DMS 273 (cell line): ENCODE measurements at regions not wholly inside any gene's neighbourhood (a gene's known extent, or its start where the extent isn't known, plus 50 kb on each side); places are given as distances from the start of the nearest gene placed in this dataset.
"Not testable (repeated sequence)": the region's sequence is repeated elsewhere in the genome, so short reads cannot be mapped to it uniquely, and the experiment has no call there.

Experiments
- DNase-seq: peaks from one replicate; lab custom pipeline; 2025; ENCODE audit not compliant: unreplicated experiment; lab: John Stamatoyannopoulos, UW

- DNase-seq: no peak
Observed at GRCh38 chr12:78269620-78270019, 438.9 kb downstream of the NAV3 start.

- no peak for DNase-seq
Observed at GRCh38 chr12:78271546-78271945, 440.9 kb downstream of the NAV3 start.

GRCh38 chr12:78275886-78276285, 445.2 kb downstream of the NAV3 start:
- no peak for DNase-seq

GRCh38 chr12:78278706-78279190, 448.1 kb downstream of the NAV3 start:
- DNase-seq: no peak

GRCh38 chr12:78279567-78279966, 448.9 kb downstream of the NAV3 start:
- no peak for DNase-seq

- not testable (repeated sequence) for DNase-seq
Observed at GRCh38 chr12:78281102-78281501, 450.4 kb downstream of the NAV3 start.

- no peak for DNase-seq
Observed at GRCh38 chr12:78284417-78284816, 453.7 kb downstream of the NAV3 start.

GRCh38 chr12:78290606-78291345, 460.1 kb downstream of the NAV3 start:
- DNase-seq: no peak

GRCh38 chr12:78293059-78293686, 462.5 kb downstream of the NAV3 start:
- no peak for DNase-seq

GRCh38 chr12:78301282-78301681, 470.6 kb downstream of the NAV3 start:
- DNase-seq: not testable (repeated sequence)

GRCh38 chr12:78305808-78306207, 475.1 kb downstream of the NAV3 start:
- DNase-seq: no peak

- DNase-seq: no peak
Observed at GRCh38 chr12:78306236-78306635, 475.5 kb downstream of the NAV3 start.

GRCh38 chr12:78308701-78309100, 478.0 kb downstream of the NAV3 start:
- DNase-seq: no peak

- DNase-seq: no peak
Observed at GRCh38 chr12:78315028-78315427, 484.3 kb downstream of the NAV3 start.

- DNase-seq: no peak
Observed at GRCh38 chr12:78316136-78316535, 485.4 kb downstream of the NAV3 start.

GRCh38 chr12:78316631-78317468, 486.2 kb downstream of the NAV3 start:
- no peak for DNase-seq

- no peak for DNase-seq
Observed at GRCh38 chr12:78321696-78322095, 491.0 kb downstream of the NAV3 start.

- DNase-seq: no peak
Observed at GRCh38 chr12:78323226-78323625, 492.5 kb downstream of the NAV3 start.

- no peak for DNase-seq
Observed at GRCh38 chr12:78324234-78324633, 493.5 kb downstream of the NAV3 start.

GRCh38 chr12:78328524-78328923, 497.8 kb downstream of the NAV3 start:
- DNase-seq: no peak

- no peak for DNase-seq
Observed at GRCh38 chr12:78330131-78330530, 499.4 kb downstream of the NAV3 start.

- DNase-seq: peak; percentile 28
Observed at GRCh38 chr12:78331181-78331580, 500.5 kb downstream of the NAV3 start.
